ENCODE measurements at regions not wholly inside any gene's neighbourhood (a gene's known extent, or its start where the extent isn't known, plus 50 kb on each side); places are given as distances from the start of the nearest gene placed in this dataset.

GRCh38 chr1:218600968-218601367 lies 255.8 kb downstream of the TGFB2 start:
- Mint-ChIP-seq H3K9me3 (peaks cover 8% of the 10 kb centered on the region), H3K4me3 (no peak overlapping the region), H3K36me3 (ENCODE audit: low read depth) (no peaks in the 10 kb centered on the region), H3K27me3 (ENCODE audit: insufficient read depth) (no peaks in the 10 kb centered on the region), H3K4me1 (no peaks in the 10 kb centered on the region), H3K27ac (no peak overlapping the region)
- H3K9me3 ChIP-seq (ENCODE audit: control insufficient read depth, low read length), result no peaks in the 10 kb centered on the region
- TF ChIP-seq CTCF (conservative IDR thresholded peaks at IDR 0.05), result no peak
- no peak for DNase-seq
- no peaks in the 10 kb centered on the region for H3K27me3 ChIP-seq (ENCODE audit: control insufficient read depth, insufficient read depth, low read length, poor library complexity, severe bottlenecking)
- no peak overlapping the region for H3K27ac ChIP-seq (ENCODE audit: low read depth, low read length)
- H3K9ac ChIP-seq (ENCODE audit: extremely low read depth, low read length, poor library complexity, severe bottlenecking), result no peak overlapping the region
- WGBS, 2 experiments (ENCODE audit: insufficient coverage in 1 of 2, insufficient read length in 1 of 2), result 95 to 97% methylated on average over 3 of the region's 3 CpGs
- H3K4me1 ChIP-seq (ENCODE audit: control insufficient read depth, insufficient read depth, low read length), result no peaks in the 10 kb centered on the region
- no peak overlapping the region for H3K4me3 ChIP-seq (ENCODE audit: low read length)
- H3K36me3 ChIP-seq (ENCODE audit: control insufficient read depth, insufficient read depth, low read length), result no peaks in the 10 kb centered on the region

GRCh38 chr1:218604217-218604616 lies 259.1 kb downstream of the TGFB2 start:
- Histone ChIP-seq H3K36me3 (ENCODE audit: control insufficient read depth, insufficient read depth, low read length) (no peaks in the 10 kb centered on the region), H3K9me3 (ENCODE audit: control insufficient read depth, low read length) (peaks cover 18% of the 10 kb centered on the region), H3K27ac (ENCODE audit: low read depth, low read length) (no peak overlapping the region), H3K9ac (ENCODE audit: extremely low read depth, low read length, poor library complexity, severe bottlenecking) (no peak overlapping the region), H3K4me1 (ENCODE audit: control insufficient read depth, insufficient read depth, low read length) (no peaks in the 10 kb centered on the region), H3K27me3 (ENCODE audit: control insufficient read depth, insufficient read depth, low read length, poor library complexity, severe bottlenecking) (no peaks in the 10 kb centered on the region), H3K4me3 (ENCODE audit: low read length) (no peak overlapping the region)
- no peak overlapping the region for H3K4me3 Mint-ChIP-seq
- TF ChIP-seq CTCF (conservative IDR thresholded peaks at IDR 0.05), result no peak
- H3K36me3 Mint-ChIP-seq (ENCODE audit: low read depth), result no peaks in the 10 kb centered on the region
- WGBS, 2 experiments (ENCODE audit: insufficient coverage in 1 of 2, insufficient read length in 1 of 2), result 100% methylated on average over 1 of the region's 1 CpG; no CpG with 5 or more reads in 1 of the 2 experiments
- peaks cover 14% of the 10 kb centered on the region for H3K9me3 Mint-ChIP-seq
- no peak for DNase-seq
- no peak overlapping the region for H3K27ac Mint-ChIP-seq
- H3K4me1 Mint-ChIP-seq, result no peaks in the 10 kb centered on the region
- H3K27me3 Mint-ChIP-seq (ENCODE audit: insufficient read depth), result no peaks in the 10 kb centered on the region

GRCh38 chr1:218611916-218612585 lies 266.9 kb downstream of the TGFB2 start:
- no peak for DNase-seq
- Mint-ChIP-seq H3K9me3 (peaks cover 13% of the 10 kb centered on the region), H3K4me3 (no peak overlapping the region), H3K36me3 (ENCODE audit: low read depth) (no peaks in the 10 kb centered on the region), H3K27ac (no peak overlapping the region), H3K4me1 (no peaks in the 10 kb centered on the region), H3K27me3 (ENCODE audit: insufficient read depth) (no peaks in the 10 kb centered on the region)
- WGBS, 2 experiments (ENCODE audit: insufficient coverage in 1 of 2, insufficient read length in 1 of 2), result no CpG with 5 or more reads among the region's 1 CpG
- Histone ChIP-seq H3K4me3 (ENCODE audit: low read length) (no peak overlapping the region), H3K27ac (ENCODE audit: low read depth, low read length) (no peak overlapping the region), H3K9ac (ENCODE audit: extremely low read depth, low read length, poor library complexity, severe bottlenecking) (no peak overlapping the region), H3K27me3 (ENCODE audit: control insufficient read depth, insufficient read depth, low read length, poor library complexity, severe bottlenecking) (no peaks in the 10 kb centered on the region), H3K4me1 (ENCODE audit: control insufficient read depth, insufficient read depth, low read length) (peaks cover 5% of the 10 kb centered on the region), H3K36me3 (ENCODE audit: control insufficient read depth, insufficient read depth, low read length) (no peaks in the 10 kb centered on the region), H3K9me3 (ENCODE audit: control insufficient read depth, low read length) (peaks cover 20% of the 10 kb centered on the region)
- TF ChIP-seq CTCF (conservative IDR thresholded peaks at IDR 0.05), result no peak

Data from endodermal cell (in vitro differentiated cells).